A549 (cell line): ENCODE measurements at regions not wholly inside any gene's neighbourhood (a gene's known extent, or its start where the extent isn't known, plus 50 kb on each side); places are given as distances from the start of the nearest gene placed in this dataset.

ENCODE experiments used
- ATAC-seq, 2 experiments: fragments of 200-7000 bp in 1 of 2; fragments of >200 bp in 1 of 2; cut with Nextera tagmentation in 1 of 2; cut with Tn5 transposase in 1 of 2; 3 replicates each; pipeline versions ENCODE4 v1.8.0 to v1.9.1; 2018 to 2020; ENCODE audit warnings: mild to moderate bottlenecking in 1 of 2, moderate library complexity in 1 of 2
- CTCF ChIA-PET: fragments of 300-600 bp; sonication (Branson Sonifier 250); formaldehyde crosslinking; extraction: SDS; loops from one replicate; lab custom pipeline; 2021; ENCODE audit warnings: antibody characterized with exemption, inconsistent platforms; lab: Yijun Ruan, JAX
- POLR2A ChIA-PET: fragments of 350-600 bp; formaldehyde crosslinking; extraction: SDS; loops from one replicate; lab custom pipeline; 2021; ENCODE audit warnings: antibody characterized with exemption, inconsistent platforms; lab: Yijun Ruan, JAX
- DNase-seq, 2 experiments: peaks; one replicate each; pipeline versions ENCODE4 v3.0.0 to v3.0.0-alpha.2; 2011 to 2016; ENCODE audit warnings: low read depth in 1 of 2, low spot score in 1 of 2
- FAIRE-seq: peaks from 2 replicates; lab custom pipeline; 2011; peaks lifted over from hg19 to GRCh38; lab: Jason Lieb, UNC
- H3K27ac ChIP-seq, 2 experiments: fragments of >200 bp; sonication (Bioruptor Twin); formaldehyde crosslinking; 3 replicates each; pipeline ENCODE4 v1.5.1; 2016 to 2017
- H3K4me1 ChIP-seq: fragments of >200 bp; sonication (Bioruptor Twin); formaldehyde crosslinking; 3 replicates; pipeline ENCODE4 v1.6.1; 2016
- H3K4me2 ChIP-seq: fragments of >200 bp; sonication (Bioruptor Twin); formaldehyde crosslinking; 3 replicates; pipeline ENCODE4 v1.6.1; 2016
- H3K4me3 ChIP-seq: fragments of >200 bp; sonication (Bioruptor Twin); formaldehyde crosslinking; 3 replicates; pipeline ENCODE4 v1.5.1; 2016
- H3K9me3 ChIP-seq: fragments of >200 bp; sonication (Bioruptor Twin); formaldehyde crosslinking; 3 replicates; pipeline ENCODE4 v1.6.1; 2016
- BHLHE40 ChIP-seq: IDR thresholded peaks from 2 replicates; pipeline ENCODE4 v1.6.1; 2012; ENCODE audit warnings: low read depth, low read length, inconsistent platforms
- CBX2 ChIP-seq: fragments of 200-600 bp; sonication (generic); IDR thresholded peaks from 2 replicates; pipeline ENCODE4 v1.6.1; 2016; ENCODE audit warnings: low read depth, mild to moderate bottlenecking, borderline replicate concordance
- CEBPB ChIP-seq, 2 experiments: fragments of >200 bp in 1 of 2; sonication (Bioruptor Twin) in 1 of 2; formaldehyde crosslinking in 1 of 2; IDR thresholded peaks; 2 replicates each; pipeline ENCODE4 v1.6.1; 2012 to 2016
- FOSL2 ChIP-seq, 2 experiments: fragments of 450-650 bp in 1 of 2; fragments of >200 bp in 1 of 2; sonication (Bioruptor Twin) in 1 of 2; formaldehyde crosslinking; IDR thresholded peaks; 2 replicates each; pipeline versions ENCODE4 v1.5.0 to v1.6.1; 2016 to 2020; ENCODE audit warnings: mild to moderate bottlenecking in 1 of 2, moderate library complexity in 1 of 2
- FOXS1 ChIP-seq: fragments of 250-450 bp; sonication (Bioruptor Pico); IDR thresholded peaks from 2 replicates; pipeline ENCODE4 v1.5.0; 2020; ENCODE audit warnings: mild to moderate bottlenecking, moderate library complexity
- HOXB13 ChIP-seq: fragments of 250-450 bp; sonication (Bioruptor Pico); IDR thresholded peaks from 2 replicates; pipeline ENCODE4 v1.5.0; 2020; ENCODE audit warnings: low read depth, mild to moderate bottlenecking, moderate library complexity
- JUN ChIP-seq, 2 experiments: fragments of >200 bp; sonication (Bioruptor Twin); formaldehyde crosslinking; IDR thresholded peaks; 2 replicates in 1 of 2; 3 replicates in 1 of 2; pipeline ENCODE4 v1.6.1; 2016 to 2017
- KDM5A ChIP-seq: fragments of 200-600 bp; sonication (generic); IDR thresholded peaks from 2 replicates; pipeline ENCODE4 v1.6.1; 2016; ENCODE audit warnings: antibody characterized with exemption, mild to moderate bottlenecking
- MAX ChIP-seq: IDR thresholded peaks from 2 replicates; pipeline ENCODE4 v1.6.1; 2012
- MYC ChIP-seq: IDR thresholded peaks from 2 replicates; pipeline ENCODE4 v1.6.1; 2012; ENCODE audit warnings: mild to moderate bottlenecking, inconsistent platforms, low read length, improper control_type of control experiment, borderline replicate concordance
- NR3C1 ChIP-seq: fragments of >200 bp; sonication (Bioruptor Twin); formaldehyde crosslinking; IDR thresholded peaks from 3 replicates; pipeline ENCODE4 v1.6.1; 2017
- RAD21 ChIP-seq, 2 experiments: fragments of >200 bp in 1 of 2; sonication (Bioruptor Twin) in 1 of 2; formaldehyde crosslinking in 1 of 2; IDR thresholded peaks in 1 of 2; conservative IDR thresholded peaks in 1 of 2; 2 replicates in 1 of 2; 3 replicates in 1 of 2; pipeline ENCODE4 v1.6.1; 2012 to 2018; ENCODE audit warnings: inconsistent platforms in 1 of 2
- RARB ChIP-seq: fragments of 250-450 bp; sonication (Bioruptor Pico); IDR thresholded peaks from 2 replicates; pipeline ENCODE4 v1.8.0; 2021; ENCODE audit warnings: mild to moderate bottlenecking, moderate library complexity
- USF2 ChIP-seq: fragments of 450-650 bp; IDR thresholded peaks from 2 replicates; pipeline ENCODE4 v1.6.1; 2014; ENCODE audit warnings: antibody characterized with exemption
- ZC3H11A ChIP-seq: fragments of 450-650 bp; IDR thresholded peaks from 2 replicates; pipeline ENCODE4 v1.6.1; 2014; ENCODE audit warnings: antibody characterized with exemption, mild to moderate bottlenecking
- ZFP36 ChIP-seq: fragments of 450-650 bp; IDR thresholded peaks from 2 replicates; pipeline ENCODE4 v1.6.1; 2014; ENCODE audit warnings: borderline replicate concordance; ENCODE audit not compliant: partially characterized antibody
- ZSCAN20 ChIP-seq: fragments of 250-450 bp; sonication (Bioruptor Pico); IDR thresholded peaks from 2 replicates; pipeline ENCODE4 v1.8.0; 2022; ENCODE audit warnings: mild to moderate bottlenecking, moderate library complexity
- WGBS: methylation state at CpG from one replicate; pipeline ENCODE4 v1.1.6; 2017; ENCODE audit errors: missing lambda C conversion rate; 5-methylcytosine and 5-hydroxymethylcytosine counted together
- TF ChIP-seq, protein P1 (sequence below): fragments of 250-450 bp; sonication (Bioruptor Pico); IDR thresholded peaks from 2 replicates; pipeline ENCODE4 v1.5.0; 2021; ENCODE audit warnings: mild to moderate bottlenecking, moderate library complexity, borderline replicate concordance

GRCh38 chr2:17227856-17228255 lies 290.4 kb downstream of the RAD51AP2 start (continued):
- TF ChIP-seq USF2 (no peak), FOXS1 (no peak), MYC (no peak), ZFP36 (no peak), NR3C1 (no peak), MAX (no peak)

- DNase-seq = no peak
- Histone ChIP-seq H3K27ac (no peak overlapping the region), H3K4me3 (no peak overlapping the region), H3K9me3 (no peaks in the 10 kb centered on the region), H3K4me2 (no peak overlapping the region), H3K4me1 (no peaks in the 10 kb centered on the region)
- CTCF ChIA-PET = interaction anchor here (1.1 kb wide), 1 partner anchor 461 kb away, joined by 3 read pairs; no protein-coding TSS in a partner anchor
- TF ChIP-seq KDM5A (no peak), RAD21 (conservative IDR thresholded peaks at IDR 0.05 in 1 of 2, IDR thresholded peaks at IDR 0.05 in 1 of 2) (no peak), JUN (IDR thresholded peaks at IDR 0.05) (no peak), RARB (CRISPR knock-in tag) (no peak), HOXB13 (no peak), BHLHE40 (no peak), CBX2 (no peak), ZSCAN20 (CRISPR knock-in tag) (no peak)
- ATAC-seq = no peak
- FAIRE-seq = no peak
- POLR2A ChIA-PET = no interaction called here
These were observed 291.2 kb downstream of the RAD51AP2 start for GRCh38 chr2:17226941-17227490.

- Histone ChIP-seq H3K4me1 (no peaks in the 10 kb centered on the region), H3K9me3 (no peaks in the 10 kb centered on the region; the same call in 2 of the 3 replicates), H3K27ac (no peak overlapping the region), H3K4me3 (no peak overlapping the region), H3K4me2 (no peak overlapping the region)
- no peak for TF ChIP-seq FOXS1
- ChIA-PET CTCF (no interaction called here), POLR2A (no interaction called here)
- DNase-seq (no peak), ATAC-seq (no peak), FAIRE-seq (no peak)
- WGBS = 27% methylated on average over 4 of the region's 4 CpGs
These were observed 295.0 kb downstream of the RAD51AP2 start for GRCh38 chr2:17223211-17223610.

- TF ChIP-seq CEBPB (IDR thresholded peaks at IDR 0.05) (peak; percentile 25 to 79; a peak in 2 of 4 replicates), ZC3H11A (no peak), FOSL2 (IDR thresholded peaks at IDR 0.05) (no peak), FOSL2 (CRISPR knock-in tag; IDR thresholded peaks at IDR 0.05) (peak; percentile 16; the same call in 1 of the 2 replicates)
- TF ChIP-seq, protein P1, sequence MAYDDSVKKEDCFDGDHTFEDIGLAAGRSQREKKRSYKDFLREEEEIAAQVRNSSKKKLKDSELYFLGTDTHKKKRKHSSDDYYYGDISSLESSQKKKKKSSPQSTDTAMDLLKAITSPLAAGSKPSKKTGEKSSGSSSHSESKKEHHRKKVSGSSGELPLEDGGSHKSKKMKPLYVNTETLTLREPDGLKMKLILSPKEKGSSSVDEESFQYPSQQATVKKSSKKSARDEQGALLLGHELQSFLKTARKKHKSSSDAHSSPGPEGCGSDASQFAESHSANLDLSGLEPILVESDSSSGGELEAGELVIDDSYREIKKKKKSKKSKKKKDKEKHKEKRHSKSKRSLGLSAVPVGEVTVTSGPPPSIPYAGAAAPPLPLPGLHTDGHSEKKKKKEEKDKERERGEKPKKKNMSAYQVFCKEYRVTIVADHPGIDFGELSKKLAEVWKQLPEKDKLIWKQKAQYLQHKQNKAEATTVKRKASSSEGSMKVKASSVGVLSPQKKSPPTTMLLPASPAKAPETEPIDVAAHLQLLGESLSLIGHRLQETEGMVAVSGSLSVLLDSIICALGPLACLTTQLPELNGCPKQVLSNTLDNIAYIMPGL (CRISPR knock-in tag) = no peak
- ATAC-seq = no peak
- WGBS = 8% methylated on average over 2 of the region's 2 CpGs
- Histone ChIP-seq H3K27ac (no peak overlapping the region), H3K4me1 (no peaks in the 10 kb centered on the region), H3K9me3 (no peaks in the 10 kb centered on the region), H3K4me2 (no peak overlapping the region), H3K4me3 (no peak overlapping the region)
- POLR2A ChIA-PET = no interaction called here
- FAIRE-seq = no peak
- DNase-seq = no peak
- CTCF ChIA-PET = no interaction called here
These were observed 309.7 kb downstream of the RAD51AP2 start for GRCh38 chr2:17208511-17208910.
